ENCODE measurements at regions not wholly inside any gene's neighbourhood (a gene's known extent, or its start where the extent isn't known, plus 50 kb on each side); places are given as distances from the start of the nearest gene placed in this dataset.

- Histone ChIP-seq H3K79me2 (ENCODE audit: insufficient read depth) (peaks cover 42% of the 10 kb centered on the region), H4K20me1 (ENCODE audit: insufficient read depth) (peaks cover 30% of the 10 kb centered on the region), H3K9ac (peak overlapping the region; percentile 73), H3K4me1 (ENCODE audit: control insufficient read depth in 1 of 2, insufficient read depth in 2 of 2, low read depth in 1 of 2, low read length in 1 of 2) (peaks cover 0 to 5% of the 10 kb centered on the region in 2 experiments; a peak in 3 of 4 replicates), H3K9me3 (no peaks in the 10 kb centered on the region), H3K4me2 (peak overlapping the region; percentile 99), H3K27me3 (ENCODE audit: insufficient read depth) (no peaks in the 10 kb centered on the region), H3K9me2 (no peaks in the 10 kb centered on the region), H3F3A (replicated peaks; ENCODE audit: insufficient read depth) (no peaks in the 10 kb centered on the region), H3K4me3 (ENCODE audit: low read depth in 2 of 2, low read length in 1 of 2) (peak overlapping the region; percentile 59 to 96), H3K36me3 (replicated peaks in 1 of 2; ENCODE audit: control insufficient read depth in 1 of 2, insufficient read depth in 2 of 2, low read length in 1 of 2) (no peaks in the 10 kb centered on the region), H3K27ac (ENCODE audit: low read depth in 2 of 2, low read length in 1 of 2) (peak overlapping the region; percentile 72 to 90), H2AFZ (ENCODE audit: low read depth) (peak overlapping the region; percentile 91)
- peak; percentile 47; the same call in 1 of the 2 replicates for TF ChIP-seq YY1 (IDR thresholded peaks at IDR 0.05; ENCODE audit: low read depth)
- TF ChIP-seq FOXM1 (IDR thresholded peaks at IDR 0.05; ENCODE audit: low read depth), result no peak
- TF ChIP-seq PBX3 (IDR thresholded peaks at IDR 0.05), result no peak
- peak; percentile 92 for TF ChIP-seq RAD21 (IDR thresholded peaks at IDR 0.05; ENCODE audit: low read length)
- TF ChIP-seq, protein P1, sequence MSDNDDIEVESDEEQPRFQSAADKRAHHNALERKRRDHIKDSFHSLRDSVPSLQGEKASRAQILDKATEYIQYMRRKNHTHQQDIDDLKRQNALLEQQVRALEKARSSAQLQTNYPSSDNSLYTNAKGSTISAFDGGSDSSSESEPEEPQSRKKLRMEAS (IDR thresholded peaks at IDR 0.05; ENCODE audit: low read depth), result no peak
- TF ChIP-seq GATA2 (CRISPR knock-in tag; IDR thresholded peaks at IDR 0.05), result 0 out of 2 replicates have a peak, but pooled peaks have one; percentile 15
- TF ChIP-seq CTCF (IDR thresholded peaks at IDR 0.05), result peak; percentile 83
- TF ChIP-seq ZBTB33 (IDR thresholded peaks at IDR 0.05; ENCODE audit: borderline replicate concordance, low read depth), result no peak
- peak; percentile 44; the same call in 1 of the 2 replicates for TF ChIP-seq RCOR1 (IDR thresholded peaks at IDR 0.05; ENCODE audit: low read length)
- peak; percentile 60; the same call in 1 of the 2 replicates for TF ChIP-seq MXI1 (IDR thresholded peaks at IDR 0.05; ENCODE audit: low read depth, low read length)
- TF ChIP-seq, protein P2, sequence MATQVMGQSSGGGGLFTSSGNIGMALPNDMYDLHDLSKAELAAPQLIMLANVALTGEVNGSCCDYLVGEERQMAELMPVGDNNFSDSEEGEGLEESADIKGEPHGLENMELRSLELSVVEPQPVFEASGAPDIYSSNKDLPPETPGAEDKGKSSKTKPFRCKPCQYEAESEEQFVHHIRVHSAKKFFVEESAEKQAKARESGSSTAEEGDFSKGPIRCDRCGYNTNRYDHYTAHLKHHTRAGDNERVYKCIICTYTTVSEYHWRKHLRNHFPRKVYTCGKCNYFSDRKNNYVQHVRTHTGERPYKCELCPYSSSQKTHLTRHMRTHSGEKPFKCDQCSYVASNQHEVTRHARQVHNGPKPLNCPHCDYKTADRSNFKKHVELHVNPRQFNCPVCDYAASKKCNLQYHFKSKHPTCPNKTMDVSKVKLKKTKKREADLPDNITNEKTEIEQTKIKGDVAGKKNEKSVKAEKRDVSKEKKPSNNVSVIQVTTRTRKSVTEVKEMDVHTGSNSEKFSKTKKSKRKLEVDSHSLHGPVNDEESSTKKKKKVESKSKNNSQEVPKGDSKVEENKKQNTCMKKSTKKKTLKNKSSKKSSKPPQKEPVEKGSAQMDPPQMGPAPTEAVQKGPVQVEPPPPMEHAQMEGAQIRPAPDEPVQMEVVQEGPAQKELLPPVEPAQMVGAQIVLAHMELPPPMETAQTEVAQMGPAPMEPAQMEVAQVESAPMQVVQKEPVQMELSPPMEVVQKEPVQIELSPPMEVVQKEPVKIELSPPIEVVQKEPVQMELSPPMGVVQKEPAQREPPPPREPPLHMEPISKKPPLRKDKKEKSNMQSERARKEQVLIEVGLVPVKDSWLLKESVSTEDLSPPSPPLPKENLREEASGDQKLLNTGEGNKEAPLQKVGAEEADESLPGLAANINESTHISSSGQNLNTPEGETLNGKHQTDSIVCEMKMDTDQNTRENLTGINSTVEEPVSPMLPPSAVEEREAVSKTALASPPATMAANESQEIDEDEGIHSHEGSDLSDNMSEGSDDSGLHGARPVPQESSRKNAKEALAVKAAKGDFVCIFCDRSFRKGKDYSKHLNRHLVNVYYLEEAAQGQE (IDR thresholded peaks at IDR 0.05; ENCODE audit: low read depth, low read length), result 0 out of 2 replicates have a peak, but pooled peaks have one; percentile 6
- peak; percentile 75 for TF ChIP-seq SMC3 (IDR thresholded peaks at IDR 0.05; ENCODE audit: low read depth, low read length)
- peak; percentile 87 for DNase-seq
- POLR2A ChIA-PET, result interaction anchor here (0.6 to 1.4 kb wide), 3 partner anchors 80 to 472 kb away, joined by 3 to 4 read pairs (median 3); no protein-coding TSS in a partner anchor
- WGBS (ENCODE audit: low lambda C conversion rate), result 3% methylated on average over 47 of the region's 81 CpGs
- CTCF ChIA-PET, result interaction anchor here (0.5 to 1.8 kb wide), 43 partner anchors 9 to 713 kb away, joined by 3 to 11 read pairs (median 4); no protein-coding TSS in a partner anchor
Observed at GRCh38 chr13:107867701-107868661, 347.4 kb downstream of the LIG4 start.
